ENCODE measurements at regions not wholly inside any gene's neighbourhood (a gene's known extent, or its start where the extent isn't known, plus 50 kb on each side); places are given as distances from the start of the nearest gene placed in this dataset.

GRCh38 chr4:24423670-24424069, 160.7 kb downstream of the DHX15 start:
- in situ Hi-C loops (cut with MboI; ENCODE audit: low pct_unique_long_range_greater_than_20kb, low sequenced_read_pairs) = no loop called here

GRCh38 chr4:24422644-24423043, 161.7 kb downstream of the DHX15 start:
- no peak for DNase-seq
- in situ Hi-C loops (cut with MboI; ENCODE audit: low pct_unique_long_range_greater_than_20kb, low sequenced_read_pairs) = no loop called here

More at GRCh38 chr4:24423670-24424069, 160.7 kb downstream of the DHX15 start:
- DNase-seq = no peak

GRCh38 chr4:24419181-24420034, 164.9 kb downstream of the DHX15 start:
- DNase-seq = peak; percentile 75
- in situ Hi-C loops (cut with MboI; ENCODE audit: low pct_unique_long_range_greater_than_20kb, low sequenced_read_pairs) = no loop called here

GRCh38 chr4:24417206-24417605, 167.1 kb downstream of the DHX15 start:
- in situ Hi-C loops (cut with MboI; ENCODE audit: low pct_unique_long_range_greater_than_20kb, low sequenced_read_pairs) = no loop called here

GRCh38 chr4:24416293-24416692, 168.1 kb downstream of the DHX15 start:
- no peak for DNase-seq
- in situ Hi-C loops (cut with MboI; ENCODE audit: low pct_unique_long_range_greater_than_20kb, low sequenced_read_pairs) = no loop called here

More at GRCh38 chr4:24417206-24417605, 167.1 kb downstream of the DHX15 start:
- no peak for DNase-seq

- in situ Hi-C loops (cut with MboI; ENCODE audit: low pct_unique_long_range_greater_than_20kb, low sequenced_read_pairs) = no loop called here
Observed at GRCh38 chr4:24413311-24413784, 171.0 kb downstream of the DHX15 start.

GRCh38 chr4:24411806-24412205, 172.5 kb downstream of the DHX15 start:
- in situ Hi-C loops (cut with MboI; ENCODE audit: low pct_unique_long_range_greater_than_20kb, low sequenced_read_pairs) = no loop called here
- DNase-seq = no peak

More at GRCh38 chr4:24413311-24413784, 171.0 kb downstream of the DHX15 start:
- DNase-seq = no peak

GRCh38 chr4:24411299-24411698, 173.1 kb downstream of the DHX15 start:
- no peak for DNase-seq
- in situ Hi-C loops (cut with MboI; ENCODE audit: low pct_unique_long_range_greater_than_20kb, low sequenced_read_pairs) = no loop called here

- in situ Hi-C loops (cut with MboI; ENCODE audit: low pct_unique_long_range_greater_than_20kb, low sequenced_read_pairs) = no loop called here
Observed at GRCh38 chr4:24408640-24409039, 175.7 kb downstream of the DHX15 start.

GRCh38 chr4:24405926-24406325, 178.4 kb downstream of the DHX15 start:
- no peak for DNase-seq
- in situ Hi-C loops (cut with MboI; ENCODE audit: low pct_unique_long_range_greater_than_20kb, low sequenced_read_pairs) = no loop called here

More at GRCh38 chr4:24408640-24409039, 175.7 kb downstream of the DHX15 start:
- no peak for DNase-seq

GRCh38 chr4:24405341-24405740, 179.0 kb downstream of the DHX15 start:
- no peak for DNase-seq
- in situ Hi-C loops (cut with MboI; ENCODE audit: low pct_unique_long_range_greater_than_20kb, low sequenced_read_pairs) = no loop called here

GRCh38 chr4:24404281-24404680, 180.1 kb downstream of the DHX15 start:
- in situ Hi-C loops (cut with MboI; ENCODE audit: low pct_unique_long_range_greater_than_20kb, low sequenced_read_pairs) = no loop called here
- no peak for DNase-seq

GRCh38 chr4:24403265-24403664, 181.1 kb downstream of the DHX15 start:
- DNase-seq = no peak
- in situ Hi-C loops (cut with MboI; ENCODE audit: low pct_unique_long_range_greater_than_20kb, low sequenced_read_pairs) = no loop called here

- DNase-seq = no peak
Observed at GRCh38 chr4:24400537-24400936, 183.8 kb downstream of the DHX15 start.

GRCh38 chr4:24396988-24397387, 187.4 kb downstream of the DHX15 start:
- in situ Hi-C loops (cut with MboI; ENCODE audit: low pct_unique_long_range_greater_than_20kb, low sequenced_read_pairs) = no loop called here
- no peak for DNase-seq

More at GRCh38 chr4:24400537-24400936, 183.8 kb downstream of the DHX15 start:
- in situ Hi-C loops (cut with MboI; ENCODE audit: low pct_unique_long_range_greater_than_20kb, low sequenced_read_pairs) = no loop called here

GRCh38 chr4:24395937-24396336, 188.4 kb downstream of the DHX15 start:
- DNase-seq = no peak
- in situ Hi-C loops (cut with MboI; ENCODE audit: low pct_unique_long_range_greater_than_20kb, low sequenced_read_pairs) = no loop called here

- DNase-seq = no peak
Observed at GRCh38 chr4:24394041-24394440, 190.3 kb downstream of the DHX15 start.

GRCh38 chr4:24392613-24393012, 191.7 kb downstream of the DHX15 start:
- in situ Hi-C loops (cut with MboI; ENCODE audit: low pct_unique_long_range_greater_than_20kb, low sequenced_read_pairs) = no loop called here

More at GRCh38 chr4:24394041-24394440, 190.3 kb downstream of the DHX15 start:
- in situ Hi-C loops (cut with MboI; ENCODE audit: low pct_unique_long_range_greater_than_20kb, low sequenced_read_pairs) = no loop called here

GRCh38 chr4:24382381-24382780, 202.0 kb downstream of the DHX15 start:
- no peak for DNase-seq
- in situ Hi-C loops (cut with MboI; ENCODE audit: low pct_unique_long_range_greater_than_20kb, low sequenced_read_pairs) = no loop called here

More at GRCh38 chr4:24392613-24393012, 191.7 kb downstream of the DHX15 start:
- DNase-seq = no peak

GRCh38 chr4:24380957-24381665, 203.2 kb downstream of the DHX15 start:
- DNase-seq = no peak
- in situ Hi-C loops (cut with MboI; ENCODE audit: low pct_unique_long_range_greater_than_20kb, low sequenced_read_pairs) = no loop called here
